ENCODE measurements at regions not wholly inside any gene's neighbourhood (a gene's known extent, or its start where the extent isn't known, plus 50 kb on each side); places are given as distances from the start of the nearest gene placed in this dataset.

DNA sequence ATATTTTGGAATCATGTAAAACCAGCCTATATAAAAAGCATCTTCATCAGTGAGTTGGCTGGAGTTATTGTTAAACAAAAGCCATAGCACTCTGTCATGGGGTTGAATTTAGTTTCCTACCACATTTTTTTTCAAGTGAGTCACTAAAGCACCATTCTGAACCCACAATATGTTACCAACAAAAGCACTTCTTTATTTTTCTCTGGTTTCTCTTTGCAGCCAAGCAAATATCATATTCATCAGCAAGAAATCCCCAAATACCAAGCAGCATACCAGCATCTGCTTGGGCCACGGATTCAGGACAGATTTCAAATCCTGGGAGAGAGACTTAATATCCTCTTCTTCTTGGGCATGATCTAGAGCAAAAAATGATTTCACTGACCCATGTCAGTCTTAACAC is 441.4 kb downstream of the BCKDHB start:
- TF ChIP-seq REST (IDR thresholded peaks at IDR 0.05; ENCODE audit: low read depth, low read length) (no peak), CTCF (IDR thresholded peaks at IDR 0.05) (no peak), RAD21 (IDR thresholded peaks at IDR 0.05; ENCODE audit: low read length) (no peak), GATA2 (CRISPR knock-in tag; IDR thresholded peaks at IDR 0.05) (no peak), SIN3A (IDR thresholded peaks at IDR 0.05; ENCODE audit: borderline replicate concordance, low read depth, low read length) (no peak), RXRA (IDR thresholded peaks at IDR 0.05; ENCODE audit: borderline replicate concordance, low read depth) (peak; percentile 34; the same call in 1 of the 2 replicates), TAF1 (IDR thresholded peaks at IDR 0.05; ENCODE audit: borderline replicate concordance, low read depth, low read length) (no peak), MEF2A (IDR thresholded peaks at IDR 0.05; ENCODE audit: borderline replicate concordance, low read depth) (peak; percentile 44; the same call in 1 of the 2 replicates), RFX5 (IDR thresholded peaks at IDR 0.05; ENCODE audit: low read length) (no peak), POLR2AphosphoS5 (IDR thresholded peaks at IDR 0.05; ENCODE audit: low read depth, low read length) (no peak), JUND (IDR thresholded peaks at IDR 0.05) (peak; percentile 76)
- TF ChIP-seq, protein P1, sequence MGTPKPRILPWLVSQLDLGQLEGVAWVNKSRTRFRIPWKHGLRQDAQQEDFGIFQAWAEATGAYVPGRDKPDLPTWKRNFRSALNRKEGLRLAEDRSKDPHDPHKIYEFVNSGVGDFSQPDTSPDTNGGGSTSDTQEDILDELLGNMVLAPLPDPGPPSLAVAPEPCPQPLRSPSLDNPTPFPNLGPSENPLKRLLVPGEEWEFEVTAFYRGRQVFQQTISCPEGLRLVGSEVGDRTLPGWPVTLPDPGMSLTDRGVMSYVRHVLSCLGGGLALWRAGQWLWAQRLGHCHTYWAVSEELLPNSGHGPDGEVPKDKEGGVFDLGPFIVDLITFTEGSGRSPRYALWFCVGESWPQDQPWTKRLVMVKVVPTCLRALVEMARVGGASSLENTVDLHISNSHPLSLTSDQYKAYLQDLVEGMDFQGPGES (IDR thresholded peaks at IDR 0.05; ENCODE audit: low read depth, low read length): no peak
- TF ChIP-seq, protein P2, sequence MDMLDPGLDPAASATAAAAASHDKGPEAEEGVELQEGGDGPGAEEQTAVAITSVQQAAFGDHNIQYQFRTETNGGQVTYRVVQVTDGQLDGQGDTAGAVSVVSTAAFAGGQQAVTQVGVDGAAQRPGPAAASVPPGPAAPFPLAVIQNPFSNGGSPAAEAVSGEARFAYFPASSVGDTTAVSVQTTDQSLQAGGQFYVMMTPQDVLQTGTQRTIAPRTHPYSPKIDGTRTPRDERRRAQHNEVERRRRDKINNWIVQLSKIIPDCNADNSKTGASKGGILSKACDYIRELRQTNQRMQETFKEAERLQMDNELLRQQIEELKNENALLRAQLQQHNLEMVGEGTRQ (IDR thresholded peaks at IDR 0.05; ENCODE audit: borderline replicate concordance, low read depth, low read length): no peak
